HG02571 (cell line): ENCODE measurements at regions not wholly inside any gene's neighbourhood (a gene's known extent, or its start where the extent isn't known, plus 50 kb on each side); places are given as distances from the start of the nearest gene placed in this dataset.

ENCODE experiments used
- ATAC-seq: cut with Tn5 transposase; IDR thresholded peaks from one replicate; pipeline ENCODE4 v1.9.1; 2021; ENCODE audit warnings: mild to moderate bottlenecking, moderate library complexity; ENCODE audit not compliant: unreplicated experiment

DNA sequence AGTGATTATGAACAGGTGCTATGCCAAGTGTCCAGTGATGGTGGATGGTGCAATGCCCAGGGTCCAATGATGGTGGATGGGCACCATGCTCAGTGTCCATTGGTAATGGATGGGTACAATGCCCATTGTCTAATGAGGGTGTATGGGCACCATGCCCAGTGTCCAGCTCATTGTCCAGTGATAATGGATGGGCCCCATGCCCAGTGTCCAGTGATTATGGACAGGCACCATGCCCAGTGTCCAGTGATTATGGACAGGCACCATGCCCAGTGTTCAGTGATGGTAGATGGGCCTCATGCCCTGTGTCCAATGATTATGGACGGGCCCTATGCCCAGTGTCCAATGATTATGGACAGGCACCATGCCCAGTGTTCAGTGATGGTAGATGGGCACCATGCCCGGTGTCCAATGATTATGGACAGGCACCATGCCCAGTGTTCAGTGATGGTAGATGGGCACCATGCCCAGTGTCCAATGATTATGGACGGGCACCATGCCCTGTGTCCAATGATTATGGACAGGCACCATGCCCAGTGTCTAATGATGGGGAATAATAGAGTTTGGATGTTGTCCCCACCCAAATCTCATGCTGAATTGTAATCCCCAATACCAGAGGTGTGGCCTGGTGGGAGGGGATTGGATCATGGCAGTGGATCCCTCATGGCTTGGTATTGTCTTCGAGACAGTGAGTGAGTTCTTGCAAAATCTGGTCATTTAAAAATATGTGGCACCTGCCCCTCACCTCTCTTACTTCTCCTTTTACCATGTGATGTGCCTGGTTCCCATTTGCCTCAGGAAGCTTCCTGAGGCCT lies 87.8 kb downstream of the ANKRD10 start:
- no peak for ATAC-seq
